Liver (tissue), 3 donors: ENCODE measurements at regions not wholly inside any gene's neighbourhood (a gene's known extent, or its start where the extent isn't known, plus 50 kb on each side); places are given as distances from the start of the nearest gene placed in this dataset.

Experiments
- EGR1 ChIP-seq, 2 donors: IDR thresholded peaks; 2 replicates each; pipeline ENCODE4 v1.6.1; 2016 to 2018; ENCODE audit warnings: antibody characterized with exemption in 2 of 2, low read depth in 2 of 2
- GABPA ChIP-seq, 2 donors: IDR thresholded peaks in 1 of 2; conservative IDR thresholded peaks in 1 of 2; 2 replicates each; pipeline ENCODE4 v1.6.1; 2016; ENCODE audit warnings: antibody characterized with exemption in 2 of 2, mild to moderate bottlenecking in 1 of 2, moderate library complexity in 1 of 2
- JUND ChIP-seq, 2 donors: IDR thresholded peaks; 2 replicates each; pipeline ENCODE4 v1.6.1; 2016; ENCODE audit warnings: antibody characterized with exemption in 2 of 2
- NR2F2 ChIP-seq: IDR thresholded peaks from 2 replicates; pipeline ENCODE4 v1.6.1; 2016; ENCODE audit warnings: antibody characterized with exemption
- RAD21 ChIP-seq, 2 donors: IDR thresholded peaks; 2 replicates each; pipeline ENCODE4 v1.6.1; 2016; ENCODE audit warnings: antibody characterized with exemption in 2 of 2, mild to moderate bottlenecking in 2 of 2
- REST ChIP-seq: IDR thresholded peaks from 2 replicates; pipeline ENCODE4 v1.6.1; 2016; ENCODE audit warnings: antibody characterized with exemption, mild to moderate bottlenecking
- SP1 ChIP-seq: IDR thresholded peaks from 2 replicates; pipeline ENCODE4 v1.6.1; 2018; ENCODE audit warnings: antibody characterized with exemption, mild to moderate bottlenecking
- TAF1 ChIP-seq: conservative IDR thresholded peaks from 2 replicates; pipeline ENCODE4 v1.6.1; 2016; ENCODE audit warnings: antibody characterized with exemption, mild to moderate bottlenecking
- YY1 ChIP-seq: IDR thresholded peaks from 2 replicates; pipeline ENCODE4 v1.6.1; 2016; ENCODE audit warnings: antibody characterized with exemption, mild to moderate bottlenecking
- ZBTB33 ChIP-seq: IDR thresholded peaks from 2 replicates; pipeline ENCODE4 v1.6.1; 2016; ENCODE audit warnings: antibody characterized with exemption
- TF ChIP-seq, protein P1 (sequence below): fragments of 150-350 bp; IDR thresholded peaks from 2 replicates; pipeline ENCODE4 v1.5.1; 2017; ENCODE audit warnings: improper control_type of control experiment, low read depth, low read length; ENCODE audit not compliant: missing input control
- TF ChIP-seq, protein P2 (sequence below): IDR thresholded peaks from 2 replicates; pipeline ENCODE4 v1.6.1; 2016; ENCODE audit warnings: antibody characterized with exemption
- TF ChIP-seq, protein P3 (sequence below): IDR thresholded peaks from 2 replicates; pipeline ENCODE4 v1.6.1; 2016; ENCODE audit warnings: antibody characterized with exemption
- donor health status: healthy.
- donor health status: healthy.

DNA sequence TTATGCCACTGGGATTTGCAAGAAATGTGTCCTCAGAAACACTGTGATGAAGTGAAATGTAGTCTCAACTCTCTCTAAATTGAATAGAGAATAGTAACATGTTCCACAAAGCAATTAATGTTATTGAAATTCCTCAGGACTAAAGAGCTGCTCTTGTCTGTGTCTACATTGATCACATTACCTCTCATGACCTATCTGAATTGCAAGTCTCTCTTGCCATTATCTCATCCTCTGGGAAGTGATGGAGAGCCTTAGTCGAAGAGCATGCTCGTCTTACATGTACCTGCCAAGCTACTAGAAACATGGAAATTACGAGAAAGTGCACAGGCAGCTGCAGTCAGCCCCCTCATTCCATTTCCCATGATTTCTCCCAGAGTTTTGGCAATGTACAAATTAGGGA, 561.1 kb upstream of the ZNF804A start:
- no peak for TF ChIP-seq YY1
- TF ChIP-seq, protein P1, sequence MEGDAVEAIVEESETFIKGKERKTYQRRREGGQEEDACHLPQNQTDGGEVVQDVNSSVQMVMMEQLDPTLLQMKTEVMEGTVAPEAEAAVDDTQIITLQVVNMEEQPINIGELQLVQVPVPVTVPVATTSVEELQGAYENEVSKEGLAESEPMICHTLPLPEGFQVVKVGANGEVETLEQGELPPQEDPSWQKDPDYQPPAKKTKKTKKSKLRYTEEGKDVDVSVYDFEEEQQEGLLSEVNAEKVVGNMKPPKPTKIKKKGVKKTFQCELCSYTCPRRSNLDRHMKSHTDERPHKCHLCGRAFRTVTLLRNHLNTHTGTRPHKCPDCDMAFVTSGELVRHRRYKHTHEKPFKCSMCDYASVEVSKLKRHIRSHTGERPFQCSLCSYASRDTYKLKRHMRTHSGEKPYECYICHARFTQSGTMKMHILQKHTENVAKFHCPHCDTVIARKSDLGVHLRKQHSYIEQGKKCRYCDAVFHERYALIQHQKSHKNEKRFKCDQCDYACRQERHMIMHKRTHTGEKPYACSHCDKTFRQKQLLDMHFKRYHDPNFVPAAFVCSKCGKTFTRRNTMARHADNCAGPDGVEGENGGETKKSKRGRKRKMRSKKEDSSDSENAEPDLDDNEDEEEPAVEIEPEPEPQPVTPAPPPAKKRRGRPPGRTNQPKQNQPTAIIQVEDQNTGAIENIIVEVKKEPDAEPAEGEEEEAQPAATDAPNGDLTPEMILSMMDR = no peak
- TF ChIP-seq, protein P2, sequence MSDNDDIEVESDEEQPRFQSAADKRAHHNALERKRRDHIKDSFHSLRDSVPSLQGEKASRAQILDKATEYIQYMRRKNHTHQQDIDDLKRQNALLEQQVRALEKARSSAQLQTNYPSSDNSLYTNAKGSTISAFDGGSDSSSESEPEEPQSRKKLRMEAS = no peak
- no peak for TF ChIP-seq ZBTB33
- no peak for TF ChIP-seq TAF1
- no peak for TF ChIP-seq SP1
- no peak for TF ChIP-seq REST
- no peak for TF ChIP-seq GABPA (IDR thresholded peaks at IDR 0.05 in 1 of 2, conservative IDR thresholded peaks at IDR 0.05 in 1 of 2)
- TF ChIP-seq EGR1 (IDR thresholded peaks at IDR 0.05; ENCODE audit: low read depth in 2 of 2) = no peak
- TF ChIP-seq JUND (IDR thresholded peaks at IDR 0.05) = no peak
- TF ChIP-seq RAD21 (IDR thresholded peaks at IDR 0.05) = no peak
- TF ChIP-seq, protein P3, sequence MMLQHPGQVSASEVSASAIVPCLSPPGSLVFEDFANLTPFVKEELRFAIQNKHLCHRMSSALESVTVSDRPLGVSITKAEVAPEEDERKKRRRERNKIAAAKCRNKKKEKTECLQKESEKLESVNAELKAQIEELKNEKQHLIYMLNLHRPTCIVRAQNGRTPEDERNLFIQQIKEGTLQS = no peak
- no peak for TF ChIP-seq NR2F2
